Peyer's patch (tissue), 4 donors: ENCODE measurements at regions not wholly inside any gene's neighbourhood (a gene's known extent, or its start where the extent isn't known, plus 50 kb on each side); places are given as distances from the start of the nearest gene placed in this dataset.

Source experiments
- POLR2A ChIP-seq, 2 donors: fragments of 450-650 bp; IDR thresholded peaks; one replicate each; pipeline ENCODE4 v1.5.1; 2017; ENCODE audit warnings: antibody characterized with exemption in 2 of 2, mild to moderate bottlenecking in 2 of 2, moderate library complexity in 2 of 2
- TF ChIP-seq, protein P1 (sequence below), 6 experiments: fragments of 450-650 bp in 4 of 6; fragments of 200-600 bp in 2 of 6; sonication (generic) in 1 of 6; IDR thresholded peaks; one replicate each; pipeline ENCODE4 v1.5.1; 2017 to 2019; ENCODE audit warnings: antibody characterized with exemption in 6 of 6, mild to moderate bottlenecking in 3 of 6, moderate library complexity in 1 of 6

DNA sequence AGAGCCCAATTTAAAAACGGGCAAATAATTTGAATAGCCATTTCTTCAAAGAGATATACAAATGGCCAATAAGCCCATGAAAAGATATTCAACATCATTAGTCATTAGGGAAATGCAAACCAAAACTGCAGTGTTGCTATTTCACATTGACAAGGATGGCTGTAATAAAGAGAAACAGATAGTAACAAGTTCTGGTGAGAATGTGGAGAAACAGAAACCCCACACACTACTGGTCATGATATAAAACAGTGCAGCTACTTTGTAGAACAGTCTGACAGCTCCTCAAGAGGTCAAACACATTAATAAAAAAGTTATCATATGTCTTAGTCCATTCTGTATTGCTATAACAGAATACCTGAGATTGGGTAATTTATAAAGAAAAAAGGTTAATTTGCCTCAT lies 237.0 kb upstream of the GRAMD2B start:
- TF ChIP-seq POLR2A (IDR thresholded peaks at IDR 0.05) = no peak
- TF ChIP-seq, protein P1, sequence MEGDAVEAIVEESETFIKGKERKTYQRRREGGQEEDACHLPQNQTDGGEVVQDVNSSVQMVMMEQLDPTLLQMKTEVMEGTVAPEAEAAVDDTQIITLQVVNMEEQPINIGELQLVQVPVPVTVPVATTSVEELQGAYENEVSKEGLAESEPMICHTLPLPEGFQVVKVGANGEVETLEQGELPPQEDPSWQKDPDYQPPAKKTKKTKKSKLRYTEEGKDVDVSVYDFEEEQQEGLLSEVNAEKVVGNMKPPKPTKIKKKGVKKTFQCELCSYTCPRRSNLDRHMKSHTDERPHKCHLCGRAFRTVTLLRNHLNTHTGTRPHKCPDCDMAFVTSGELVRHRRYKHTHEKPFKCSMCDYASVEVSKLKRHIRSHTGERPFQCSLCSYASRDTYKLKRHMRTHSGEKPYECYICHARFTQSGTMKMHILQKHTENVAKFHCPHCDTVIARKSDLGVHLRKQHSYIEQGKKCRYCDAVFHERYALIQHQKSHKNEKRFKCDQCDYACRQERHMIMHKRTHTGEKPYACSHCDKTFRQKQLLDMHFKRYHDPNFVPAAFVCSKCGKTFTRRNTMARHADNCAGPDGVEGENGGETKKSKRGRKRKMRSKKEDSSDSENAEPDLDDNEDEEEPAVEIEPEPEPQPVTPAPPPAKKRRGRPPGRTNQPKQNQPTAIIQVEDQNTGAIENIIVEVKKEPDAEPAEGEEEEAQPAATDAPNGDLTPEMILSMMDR (IDR thresholded peaks at IDR 0.05) = no peak
